PFSK-1 (cell line): ENCODE measurements at regions not wholly inside any gene's neighbourhood (a gene's known extent, or its start where the extent isn't known, plus 50 kb on each side); places are given as distances from the start of the nearest gene placed in this dataset.

Source experiments
- FOXP2 ChIP-seq: optimal IDR thresholded peaks from 2 replicates; pipeline ENCODE3; 2011; ENCODE audit warnings: borderline replicate concordance, control low read depth, inconsistent platforms; ENCODE audit not compliant: insufficient read depth; ENCODE audit errors: extremely low read length, extremely low read depth
- POLR2AphosphoS5 ChIP-seq: IDR thresholded peaks from 2 replicates; pipeline ENCODE4 v1.6.1; 2012; ENCODE audit warnings: low read depth, mild to moderate bottlenecking, control low read depth, low read length, moderate library complexity
- REST ChIP-seq, 2 experiments: IDR thresholded peaks; 2 replicates each; pipeline versions ENCODE4 v1.6.1 to v1.8.0; 2011 to 2012; ENCODE audit warnings: low read depth in 2 of 2, low read length in 2 of 2, control low read depth in 1 of 2, inconsistent platforms in 1 of 2, mild to moderate bottlenecking in 1 of 2, moderate library complexity in 1 of 2; ENCODE audit not compliant: insufficient read depth in 1 of 2
- SIN3A ChIP-seq: IDR thresholded peaks from 2 replicates; pipeline ENCODE4 v1.6.1; 2012; ENCODE audit warnings: mild to moderate bottlenecking, low read length, moderate library complexity, borderline replicate concordance; ENCODE audit not compliant: insufficient read depth
- TAF1 ChIP-seq: IDR thresholded peaks from 2 replicates; pipeline ENCODE4 v1.6.1; 2012; ENCODE audit warnings: low read length, control low read depth, borderline replicate concordance; ENCODE audit not compliant: insufficient read depth

- TF ChIP-seq SIN3A (no peak), POLR2AphosphoS5 (no peak), TAF1 (no peak), REST (IDR thresholded peaks at IDR 0.05; ENCODE audit: insufficient read depth in 1 of 2, low read depth in 2 of 2, low read length in 2 of 2) (no peak), FOXP2 (no peak)
Measured at GRCh38 chr19:31715249-31715945, 366.2 kb upstream of the TSHZ3 start.

GRCh38 chr19:31716826-31717225, 367.6 kb upstream of the TSHZ3 start:
- TF ChIP-seq FOXP2 (no peak), SIN3A (no peak), TAF1 (no peak), REST (IDR thresholded peaks at IDR 0.05; ENCODE audit: insufficient read depth in 1 of 2, low read depth in 2 of 2, low read length in 2 of 2) (no peak), POLR2AphosphoS5 (no peak)

GRCh38 chr19:31717269-31717923, 368.2 kb upstream of the TSHZ3 start:
- TF ChIP-seq REST (IDR thresholded peaks at IDR 0.05; ENCODE audit: insufficient read depth in 1 of 2, low read depth in 2 of 2, low read length in 2 of 2) (no peak), FOXP2 (no peak)

GRCh38 chr19:31718032-31718431, 368.8 kb upstream of the TSHZ3 start:
- TF ChIP-seq POLR2AphosphoS5 (no peak), SIN3A (no peak), FOXP2 (no peak), TAF1 (no peak), REST (IDR thresholded peaks at IDR 0.05; ENCODE audit: insufficient read depth in 1 of 2, low read depth in 2 of 2, low read length in 2 of 2) (no peak)

- no peak for TF ChIP-seq TAF1
- no peak for TF ChIP-seq FOXP2
- no peak for TF ChIP-seq POLR2AphosphoS5
- no peak for TF ChIP-seq REST (IDR thresholded peaks at IDR 0.05; ENCODE audit: insufficient read depth in 1 of 2, low read depth in 2 of 2, low read length in 2 of 2)
- no peak for TF ChIP-seq SIN3A
Measured at GRCh38 chr19:31718898-31719297, 369.7 kb upstream of the TSHZ3 start.
